ENCODE measurements at regions not wholly inside any gene's neighbourhood (a gene's known extent, or its start where the extent isn't known, plus 50 kb on each side); places are given as distances from the start of the nearest gene placed in this dataset.
"Not testable (repeated sequence)": the region's sequence is repeated elsewhere in the genome, so short reads cannot be mapped to it uniquely, and the experiment has no call there.

DNA sequence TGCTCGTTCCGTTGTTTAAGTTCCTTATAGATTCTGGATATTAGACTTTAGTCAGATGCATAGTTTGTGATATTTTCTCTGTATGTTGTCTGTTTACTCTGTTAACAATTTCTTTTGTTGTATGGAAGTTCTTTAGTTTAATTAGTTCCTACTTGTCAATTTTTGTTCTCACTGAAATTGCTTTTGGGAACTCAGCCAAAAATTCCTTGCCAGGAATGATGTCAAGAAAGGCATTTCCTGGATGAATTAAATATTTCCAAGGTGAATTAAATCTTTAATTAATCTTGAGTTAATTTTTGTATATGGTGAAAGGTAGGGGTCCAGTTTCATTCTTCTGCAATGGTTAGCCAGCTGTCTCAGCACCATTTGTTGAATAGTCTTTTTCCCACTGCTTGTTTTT lies 406.2 kb upstream of the NOX3 start:
- TF ChIP-seq POLR2A (IDR thresholded peaks at IDR 0.05; ENCODE audit: low read length), result no peak
- no peak for TF ChIP-seq GATA1 (IDR thresholded peaks at IDR 0.05; ENCODE audit: low read depth, low read length)

DNA sequence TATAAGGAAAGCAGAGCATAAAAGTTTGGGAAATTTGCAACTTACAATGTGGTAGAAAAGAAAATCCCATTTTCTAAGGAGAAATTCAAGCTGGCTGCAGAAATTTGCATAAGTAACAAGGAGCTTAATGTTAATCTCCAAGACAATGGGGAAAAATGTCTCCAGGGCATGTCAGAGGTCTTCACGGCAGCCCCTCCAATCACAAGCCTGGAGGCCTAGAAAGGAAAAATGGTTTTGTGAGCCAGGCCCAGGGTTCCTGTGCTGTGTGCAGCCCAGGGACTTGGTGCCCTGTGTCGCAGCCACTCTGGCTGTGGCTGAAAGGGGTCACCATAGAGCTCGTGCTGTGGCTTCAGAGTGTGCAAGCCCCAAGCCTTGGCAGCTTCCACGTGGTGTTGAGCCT lies 403.3 kb upstream of the NOX3 start:
- DNase-seq, result not testable (repeated sequence)

More for the DNA sequence above, 406.2 kb upstream of the NOX3 start:
- DNase-seq, result no peak

DNA sequence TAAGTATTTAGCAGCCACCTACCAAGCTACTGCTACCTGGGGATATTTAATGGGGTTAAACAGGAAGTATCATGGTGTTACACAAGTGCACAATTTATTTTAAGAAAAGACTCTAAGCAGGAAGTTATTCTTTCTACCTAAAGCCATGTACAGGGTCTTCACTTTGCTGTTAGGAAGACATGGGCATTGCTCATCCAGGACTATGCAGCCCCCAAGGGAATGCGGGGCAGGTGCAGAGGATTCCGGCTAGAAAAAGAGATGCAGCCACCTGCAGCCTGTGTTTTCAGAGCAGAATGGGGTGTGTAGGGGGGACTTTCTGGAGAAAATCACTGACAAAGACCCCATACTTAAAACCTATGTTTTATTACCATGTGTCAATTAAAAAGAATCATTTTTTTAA lies 399.1 kb upstream of the NOX3 start:
- no peak for DNase-seq
- TF ChIP-seq GATA1 (IDR thresholded peaks at IDR 0.05; ENCODE audit: low read depth, low read length), result no peak
- TF ChIP-seq POLR2A (IDR thresholded peaks at IDR 0.05; ENCODE audit: low read length), result no peak

DNA sequence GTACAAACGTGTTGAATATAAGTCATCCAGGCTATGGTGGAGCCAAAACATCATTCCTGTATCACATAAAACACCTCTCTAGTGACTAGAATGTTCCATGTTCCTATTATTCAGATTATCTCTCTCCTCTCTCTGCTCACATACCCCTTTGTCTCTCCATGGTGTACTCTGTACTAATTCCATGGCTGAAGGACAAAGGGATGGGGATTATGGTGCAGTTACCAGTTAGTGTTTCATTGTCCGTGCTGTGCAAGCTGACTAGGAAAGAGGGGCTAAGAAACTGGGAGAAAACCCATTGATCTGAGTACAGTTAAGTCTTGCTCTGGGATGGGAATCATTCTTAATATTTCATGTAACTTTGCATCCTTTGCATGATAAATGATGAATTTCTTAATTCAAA lies 397.4 kb upstream of the NOX3 start:
- TF ChIP-seq GATA1 (IDR thresholded peaks at IDR 0.05; ENCODE audit: low read depth, low read length), result no peak
- TF ChIP-seq POLR2A (IDR thresholded peaks at IDR 0.05; ENCODE audit: low read length), result no peak

DNA sequence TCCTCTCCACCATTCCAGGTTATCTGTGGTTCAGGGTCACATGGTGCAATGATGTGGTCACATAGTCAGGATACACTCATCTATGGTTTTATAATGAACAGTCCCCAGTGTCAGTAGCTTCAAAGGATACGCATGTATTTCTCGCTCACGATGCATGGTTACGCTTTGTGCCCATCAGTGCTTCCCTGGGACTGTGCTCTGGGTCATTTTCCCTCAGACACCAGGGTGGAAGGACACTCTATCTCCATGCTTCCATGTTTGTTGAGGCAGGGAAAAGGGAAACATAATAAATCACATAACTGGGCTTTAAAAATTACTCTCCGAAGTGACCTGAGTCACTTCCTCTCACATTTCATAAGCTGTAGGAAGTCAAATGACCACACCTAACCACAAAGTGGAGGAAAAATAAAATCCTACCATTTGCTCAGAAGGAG lies 394.8 kb upstream of the NOX3 start:
- TF ChIP-seq GATA1 (IDR thresholded peaks at IDR 0.05; ENCODE audit: low read depth, low read length) (no peak), POLR2A (IDR thresholded peaks at IDR 0.05; ENCODE audit: low read length) (no peak)
- no peak for DNase-seq

More for the DNA sequence above, 397.4 kb upstream of the NOX3 start:
- DNase-seq, result no peak

DNA sequence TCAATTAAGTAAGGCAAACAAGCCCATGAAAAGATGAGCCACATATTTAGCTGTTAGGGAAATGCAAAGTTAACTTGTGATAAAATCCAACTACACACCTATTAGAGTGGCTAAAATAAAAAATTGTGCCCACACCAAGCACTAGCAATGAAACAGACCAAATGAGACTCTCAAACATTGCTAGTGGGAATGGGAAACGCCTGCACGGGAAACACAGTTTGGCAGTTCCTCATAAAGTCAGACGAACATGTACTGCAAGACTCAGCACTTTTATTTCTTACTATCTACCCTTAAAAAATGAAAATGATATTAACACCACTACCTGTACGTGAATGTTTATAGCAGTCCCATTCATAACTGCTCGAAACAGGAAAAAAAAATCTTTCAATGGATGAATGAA lies 392.1 kb upstream of the NOX3 start:
- DNase-seq, result no peak
- no peak for TF ChIP-seq GATA1 (IDR thresholded peaks at IDR 0.05; ENCODE audit: low read depth, low read length)
- TF ChIP-seq POLR2A (IDR thresholded peaks at IDR 0.05; ENCODE audit: low read length), result no peak

DNA sequence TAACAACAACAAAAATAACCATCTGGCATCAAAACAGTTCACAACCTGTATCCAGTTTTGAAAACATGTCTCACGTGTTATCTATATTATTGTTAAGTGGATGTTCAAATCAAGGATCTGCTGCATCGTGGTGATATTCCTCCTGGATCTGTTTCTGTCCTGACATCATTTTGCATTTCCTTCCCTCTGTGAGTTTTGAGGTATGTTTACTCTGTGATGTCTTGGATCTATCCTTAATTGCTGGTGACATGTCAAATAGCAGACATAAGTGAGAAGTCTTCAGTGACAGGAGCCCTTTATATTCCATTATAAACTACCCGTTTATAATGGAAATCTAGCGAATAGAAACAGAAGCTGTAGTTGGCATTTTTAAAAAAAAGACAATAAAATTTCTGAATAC lies 381.8 kb upstream of the NOX3 start:
- TF ChIP-seq GATA1 (IDR thresholded peaks at IDR 0.05; ENCODE audit: low read depth, low read length) (no peak), POLR2A (IDR thresholded peaks at IDR 0.05; ENCODE audit: low read length) (no peak)
- DNase-seq, result no peak

DNA sequence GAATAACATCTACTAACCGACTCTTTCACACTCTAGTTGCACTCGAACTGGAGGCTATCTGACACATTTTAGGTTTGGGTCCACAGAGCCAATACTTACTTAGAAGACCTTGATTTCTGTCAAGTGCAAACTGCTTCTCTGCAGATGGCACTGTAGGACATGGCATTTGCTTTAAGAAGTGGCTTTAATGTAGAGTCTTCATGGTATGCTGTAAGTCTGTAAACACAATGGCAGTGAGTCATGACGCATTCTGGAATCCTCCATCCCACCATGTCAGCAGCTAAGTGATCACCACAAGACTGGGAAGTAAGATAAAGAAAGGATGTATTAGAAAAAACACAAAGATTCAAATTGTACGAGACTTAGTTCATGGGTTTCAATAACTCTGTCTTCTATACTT lies 377.0 kb upstream of the NOX3 start:
- no peak for DNase-seq

DNA sequence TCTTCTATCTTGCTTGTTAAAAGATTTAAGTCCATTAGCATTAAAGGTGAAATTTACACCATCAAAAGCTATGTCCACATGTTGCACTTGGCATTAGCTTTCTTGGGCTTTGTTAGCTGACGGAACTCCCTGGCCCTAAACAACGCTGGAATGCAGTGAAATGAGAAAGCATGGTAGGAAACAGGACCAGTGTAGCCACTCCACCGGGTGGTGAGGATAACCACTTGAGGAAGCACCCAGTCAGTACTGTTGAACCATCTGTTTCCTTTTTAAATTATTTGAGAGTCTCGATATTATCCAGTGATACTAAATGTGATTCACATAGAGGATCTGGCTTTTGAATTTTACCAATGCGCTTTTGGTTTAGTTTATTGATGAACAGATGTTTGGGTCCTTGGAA lies 374.9 kb upstream of the NOX3 start:
- DNase-seq, result no peak
- TF ChIP-seq GATA1 (IDR thresholded peaks at IDR 0.05; ENCODE audit: low read depth, low read length), result no peak
- no peak for TF ChIP-seq POLR2A (IDR thresholded peaks at IDR 0.05; ENCODE audit: low read length)

More for the DNA sequence above, 377.0 kb upstream of the NOX3 start:
- TF ChIP-seq GATA1 (IDR thresholded peaks at IDR 0.05; ENCODE audit: low read depth, low read length) (no peak), POLR2A (IDR thresholded peaks at IDR 0.05; ENCODE audit: low read length) (no peak)

DNA sequence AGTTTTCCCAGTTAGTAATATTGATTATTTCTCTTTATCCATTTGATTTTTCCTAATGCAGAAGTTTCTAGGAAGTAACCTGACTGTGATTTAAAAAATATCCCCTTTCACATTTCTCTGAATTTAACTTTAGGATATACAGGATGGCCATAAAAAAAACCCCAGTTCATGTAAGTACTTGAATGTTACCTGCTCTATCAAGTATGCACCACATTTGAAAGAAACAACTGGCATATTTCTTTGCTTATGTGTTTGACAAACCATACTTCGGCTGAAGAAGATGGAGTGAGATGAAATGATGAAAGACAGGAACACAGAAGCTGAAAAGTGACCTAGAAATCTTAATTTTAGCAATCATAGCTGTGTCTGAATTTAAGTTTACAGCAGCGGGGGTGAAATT lies 374.0 kb upstream of the NOX3 start:
- DNase-seq, result no peak
- no peak for TF ChIP-seq POLR2A (IDR thresholded peaks at IDR 0.05; ENCODE audit: low read length)
- TF ChIP-seq GATA1 (IDR thresholded peaks at IDR 0.05; ENCODE audit: low read depth, low read length), result no peak

DNA sequence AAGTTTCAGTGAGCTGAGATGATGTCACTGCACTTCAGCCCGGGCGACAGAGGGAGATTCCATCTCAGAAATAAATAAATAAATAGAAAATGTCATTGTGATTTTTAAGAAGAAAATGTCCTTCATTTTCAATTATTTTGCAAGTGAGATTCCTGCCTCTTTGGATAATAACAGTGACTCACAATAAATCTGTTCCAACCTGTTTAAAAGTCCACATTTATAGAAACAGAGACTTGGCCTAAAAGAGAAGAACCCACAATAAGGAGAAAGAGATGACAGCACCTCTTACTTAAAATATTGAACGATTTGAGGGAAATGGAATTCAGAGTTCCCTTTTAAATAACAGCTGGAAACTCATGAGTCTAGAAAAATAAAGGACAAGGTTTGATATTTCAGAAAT lies 373.4 kb upstream of the NOX3 start:
- no peak for DNase-seq
- no peak for TF ChIP-seq POLR2A (IDR thresholded peaks at IDR 0.05; ENCODE audit: low read length)
- no peak for TF ChIP-seq GATA1 (IDR thresholded peaks at IDR 0.05; ENCODE audit: low read depth, low read length)

DNA sequence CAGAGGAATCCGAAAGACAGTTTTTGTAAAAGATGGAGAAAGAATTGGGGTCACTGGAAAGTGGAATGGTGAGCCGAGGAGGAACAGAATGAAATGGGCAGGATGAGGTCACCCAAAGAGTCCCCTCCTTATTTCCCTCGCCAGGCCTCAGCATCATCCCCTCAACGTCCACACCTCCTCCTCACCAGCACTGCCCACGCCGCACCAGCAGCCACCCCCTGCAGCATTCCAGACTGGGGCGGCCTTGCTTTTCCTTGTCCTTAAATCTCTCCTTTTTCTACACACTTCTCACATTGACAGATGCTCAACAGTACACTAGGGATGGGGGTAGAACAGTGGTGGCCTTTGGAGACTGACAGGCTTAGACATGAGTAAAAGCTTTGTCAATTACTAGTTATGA lies 363.1 kb upstream of the NOX3 start:
- no peak for DNase-seq
- TF ChIP-seq POLR2A (IDR thresholded peaks at IDR 0.05; ENCODE audit: low read length) (no peak), GATA1 (IDR thresholded peaks at IDR 0.05; ENCODE audit: low read depth, low read length) (no peak)

DNA sequence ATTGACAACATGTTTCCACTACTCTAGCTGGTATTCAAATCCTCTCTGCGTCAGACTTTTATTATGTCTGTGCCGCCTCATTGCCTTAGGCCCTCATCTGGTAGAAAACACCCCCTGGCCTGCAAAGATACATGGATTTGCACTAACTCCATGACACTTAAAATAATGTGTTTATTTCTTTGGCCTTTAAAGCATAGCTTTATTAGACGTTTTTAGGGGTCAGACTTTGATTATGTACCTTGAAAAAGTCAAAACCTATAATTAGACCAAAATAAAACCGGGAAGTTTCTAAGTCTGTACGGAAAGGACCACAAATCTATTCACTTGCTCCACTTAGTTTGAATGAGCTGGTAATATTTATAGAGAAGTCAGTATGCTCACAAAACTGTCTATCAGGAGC lies 357.9 kb upstream of the NOX3 start:
- no peak for DNase-seq
- TF ChIP-seq POLR2A (IDR thresholded peaks at IDR 0.05; ENCODE audit: low read length), result no peak
- TF ChIP-seq GATA1 (IDR thresholded peaks at IDR 0.05; ENCODE audit: low read depth, low read length), result no peak

DNA sequence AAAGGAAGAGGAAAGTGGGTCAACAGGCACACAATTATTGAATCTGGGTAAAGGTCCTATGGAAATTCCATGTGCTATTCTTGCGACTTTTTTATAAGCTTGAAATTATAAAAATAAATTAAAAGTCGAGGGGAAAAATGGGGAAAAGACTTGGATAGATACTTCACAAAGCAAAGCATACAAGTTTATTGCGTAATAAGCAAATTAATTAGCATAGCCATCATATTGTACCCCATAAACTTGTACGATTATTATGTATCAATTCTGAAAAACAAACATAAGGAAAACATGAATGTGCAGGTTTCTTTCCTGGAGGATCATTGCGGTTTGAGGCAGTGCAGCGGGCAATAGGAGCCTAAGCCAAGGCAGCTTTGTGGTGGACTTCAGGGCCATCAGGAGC lies 351.6 kb upstream of the NOX3 start:
- no peak for DNase-seq
- no peak for TF ChIP-seq GATA1 (IDR thresholded peaks at IDR 0.05; ENCODE audit: low read depth, low read length)
- no peak for TF ChIP-seq POLR2A (IDR thresholded peaks at IDR 0.05; ENCODE audit: low read length)

DNA sequence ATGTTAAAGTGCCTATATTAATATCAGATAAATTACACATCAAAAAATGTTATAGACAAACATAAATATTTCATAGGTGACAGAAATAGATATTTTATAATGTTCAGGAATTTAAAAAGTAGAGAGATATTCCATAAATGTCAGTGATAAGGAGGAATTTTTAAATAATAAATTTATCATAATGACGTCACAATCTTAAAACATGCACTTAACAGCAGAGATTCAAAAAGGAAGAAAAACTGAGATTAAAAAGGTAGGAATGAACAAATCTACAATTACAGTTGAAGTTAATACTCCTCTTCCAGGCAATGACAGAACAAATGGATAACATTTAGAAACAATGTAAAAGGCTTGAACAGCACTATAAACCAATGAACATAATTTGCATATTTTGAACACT lies 345.4 kb upstream of the NOX3 start:
- DNase-seq, result no peak
- TF ChIP-seq POLR2A (IDR thresholded peaks at IDR 0.05; ENCODE audit: low read length) (no peak), GATA1 (IDR thresholded peaks at IDR 0.05; ENCODE audit: low read depth, low read length) (no peak)

DNA sequence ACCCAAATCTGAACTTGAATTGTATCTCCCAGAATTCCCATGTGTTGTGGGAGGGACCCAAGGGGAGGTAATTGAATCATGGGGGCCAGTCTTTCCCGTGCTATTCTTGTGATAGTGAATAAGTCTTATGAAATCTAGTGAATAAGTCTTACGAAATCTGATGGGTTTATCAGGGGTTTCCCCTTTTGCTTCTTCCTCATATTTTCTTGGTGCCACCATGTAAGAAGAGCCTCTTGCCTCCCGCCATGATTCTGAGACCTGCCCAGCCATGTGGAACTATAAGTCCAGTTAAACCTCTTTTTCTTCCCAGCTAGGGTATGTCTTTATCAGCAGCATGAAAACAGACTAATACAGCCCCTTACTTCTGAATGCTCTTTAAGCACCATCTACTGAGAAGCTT lies 343.2 kb upstream of the NOX3 start:
- DNase-seq, result not testable (repeated sequence)
